Skin epidermis (tissue), 12 donors: ENCODE measurements at regions not wholly inside any gene's neighbourhood (a gene's known extent, or its start where the extent isn't known, plus 50 kb on each side); places are given as distances from the start of the nearest gene placed in this dataset.

Experiments
- H3K27ac ChIP-seq, 21 experiments: fragments of 200-600 bp; sonication (generic) in 11 of 21; one replicate each; pipeline ENCODE4 v1.5.0; 2020; ENCODE audit warnings: mild to moderate bottlenecking in 3 of 21, inconsistent platforms in 2 of 21, moderate library complexity in 2 of 21
- H3K4me3 ChIP-seq, 7 experiments: fragments of 200-600 bp; sonication (generic) in 2 of 7; one replicate each; pipeline ENCODE4 v1.5.0; 2020; ENCODE audit warnings: inconsistent platforms in 2 of 7, mild to moderate bottlenecking in 2 of 7, moderate library complexity in 1 of 7

DNA sequence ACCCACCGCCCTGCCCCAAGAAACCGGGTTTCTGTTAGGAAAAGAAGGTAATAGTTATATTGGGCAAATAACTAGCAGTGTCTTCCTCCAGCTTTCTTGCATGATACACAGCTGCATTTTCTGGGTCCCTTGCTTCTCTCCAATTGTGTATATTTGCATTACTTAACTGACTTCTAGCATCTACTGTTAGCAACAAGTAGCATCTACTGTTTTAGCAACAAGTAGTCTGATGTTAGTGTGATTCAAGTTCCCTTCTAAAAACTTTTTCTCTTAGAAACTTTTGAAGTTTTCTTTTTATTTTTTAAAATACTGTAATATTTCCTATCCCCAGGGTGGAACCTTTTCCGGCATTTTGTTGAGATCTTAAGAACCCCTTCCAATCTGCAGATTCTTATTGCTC, 221.2 kb downstream of the CLIC5 start:
- no peak overlapping the region for H3K27ac ChIP-seq
- no peak overlapping the region for H3K4me3 ChIP-seq

DNA sequence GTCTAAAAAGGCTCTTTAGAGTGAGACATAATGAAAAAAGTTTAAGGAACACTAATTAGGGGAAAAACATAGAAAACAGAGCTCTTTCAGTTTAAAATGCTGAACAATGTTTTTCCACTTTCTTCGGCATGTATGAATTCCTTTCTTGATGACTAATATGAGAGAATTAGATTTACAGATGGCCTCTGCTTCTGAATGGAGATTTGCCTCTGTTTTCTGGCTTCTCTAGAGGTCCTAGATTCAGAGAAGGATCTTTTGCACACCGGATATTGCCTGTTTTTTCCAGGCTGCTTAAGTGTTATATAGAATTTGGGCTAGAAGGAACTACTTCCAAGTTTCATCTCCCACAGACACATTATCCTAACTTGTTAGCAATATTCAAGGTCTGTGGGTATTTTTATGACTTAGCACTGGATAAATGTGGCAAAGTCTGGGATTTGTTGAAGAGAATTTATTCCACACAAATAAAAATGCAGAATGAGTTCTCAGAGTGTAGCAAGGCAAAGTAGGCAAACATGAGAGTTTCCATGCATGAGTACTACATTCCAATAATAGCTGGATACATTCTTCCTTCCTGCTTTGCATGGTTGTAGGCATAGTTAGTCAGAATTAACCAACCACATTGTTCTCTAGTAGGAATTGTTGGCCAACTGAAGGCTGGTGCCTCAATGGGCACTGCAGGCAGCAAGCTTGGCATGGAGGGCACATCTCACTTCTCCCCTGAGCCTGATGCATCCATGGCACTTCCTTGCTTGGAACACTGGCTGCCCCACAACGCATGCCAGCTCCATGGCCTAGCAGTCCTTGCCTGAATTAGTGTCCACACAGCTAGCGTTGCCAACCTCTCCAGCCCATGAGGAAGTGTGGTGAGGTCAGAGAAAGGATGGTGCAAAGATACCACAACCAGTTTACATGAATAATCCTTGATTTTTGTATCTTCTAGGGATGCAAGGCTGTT, 224.2 kb downstream of the CLIC5 start:
- Histone ChIP-seq H3K27ac (peak overlapping the region in 3 of 21 experiments; percentile 12 to 64 (median 27)), H3K4me3 (no peak overlapping the region)

DNA sequence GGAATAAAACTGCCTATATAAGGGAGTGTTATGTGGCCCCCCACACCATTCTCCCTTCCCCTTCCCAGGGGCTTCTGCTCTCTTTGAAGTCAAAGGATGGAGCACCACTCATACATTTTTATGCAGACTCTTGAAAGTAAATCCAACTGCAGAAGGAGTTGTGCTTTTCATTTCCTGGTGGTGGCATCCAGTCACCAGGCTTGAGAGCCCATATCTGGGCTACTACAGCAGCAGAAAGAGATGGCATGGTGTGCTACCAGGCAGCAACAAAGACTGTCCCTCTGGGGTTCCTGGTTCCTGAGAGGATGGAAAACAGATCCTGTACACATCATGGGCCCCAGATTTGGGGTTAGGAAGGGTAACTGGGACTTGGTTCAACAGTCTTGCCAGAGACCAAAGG, 226.4 kb downstream of the CLIC5 start:
- Histone ChIP-seq H3K4me3 (no peak overlapping the region), H3K27ac (no peak overlapping the region)

GRCh38 chr6:45787384-45787783, 228.3 kb downstream of the CLIC5 start:
- Histone ChIP-seq H3K4me3 (no peak overlapping the region), H3K27ac (no peak overlapping the region)

GRCh38 chr6:45786355-45786781, 229.3 kb downstream of the CLIC5 start:
- Histone ChIP-seq H3K27ac (no peak overlapping the region), H3K4me3 (no peak overlapping the region)

DNA sequence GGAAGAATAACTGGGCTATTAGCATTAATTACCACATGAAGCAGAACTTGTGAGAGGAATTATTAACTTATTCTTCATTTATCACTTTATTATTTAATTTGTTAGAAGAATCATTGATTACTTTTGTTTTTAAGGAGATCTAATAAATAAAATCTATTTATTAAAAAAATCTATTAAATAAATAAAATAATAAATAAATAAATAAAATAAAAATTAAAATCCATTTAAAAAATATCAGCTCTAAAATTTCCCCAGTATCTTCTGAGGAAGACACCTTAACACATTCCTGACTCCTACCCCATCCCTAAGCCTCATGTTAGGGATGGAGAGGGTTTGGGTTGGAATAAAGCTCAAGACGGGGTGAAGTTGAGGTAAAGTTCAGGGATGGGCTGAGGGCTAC, 231.4 kb downstream of the CLIC5 start:
- Histone ChIP-seq H3K4me3 (no peak overlapping the region), H3K27ac (no peak overlapping the region)

DNA sequence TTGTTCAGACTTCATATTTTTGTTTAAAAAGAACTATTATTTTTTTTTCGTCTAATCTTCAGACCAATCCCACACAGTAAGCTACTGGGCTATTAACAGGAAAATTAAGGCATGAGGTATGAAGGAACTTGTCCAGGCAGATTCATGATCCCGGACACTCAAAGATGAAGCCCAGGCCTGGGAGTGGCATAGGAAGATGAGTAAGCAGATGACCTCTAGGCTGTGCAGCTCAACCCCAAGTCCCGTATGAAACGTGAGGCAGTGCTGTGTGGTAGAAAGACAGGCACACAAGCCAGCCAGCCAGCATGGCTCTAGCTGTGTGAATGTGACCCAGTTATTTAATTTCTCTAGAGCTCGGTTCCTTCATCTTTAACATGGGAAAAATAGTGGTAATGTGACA, 231.9 kb downstream of the CLIC5 start:
- no peak overlapping the region for H3K4me3 ChIP-seq

GRCh38 chr6:45781890-45782289, 233.8 kb downstream of the CLIC5 start:
- no peak overlapping the region for H3K27ac ChIP-seq
- H3K4me3 ChIP-seq: no peak overlapping the region

More for the DNA sequence above, 231.9 kb downstream of the CLIC5 start:
- H3K27ac ChIP-seq: no peak overlapping the region

GRCh38 chr6:45780523-45780922, 235.1 kb downstream of the CLIC5 start:
- no peak overlapping the region for H3K4me3 ChIP-seq

GRCh38 chr6:45775026-45775697, 240.5 kb downstream of the CLIC5 start:
- H3K27ac ChIP-seq: no peak overlapping the region
- H3K4me3 ChIP-seq: no peak overlapping the region

More at GRCh38 chr6:45780523-45780922, 235.1 kb downstream of the CLIC5 start:
- no peak overlapping the region for H3K27ac ChIP-seq

- Histone ChIP-seq H3K4me3 (no peak overlapping the region), H3K27ac (no peak overlapping the region)
Measured at GRCh38 chr6:45773906-45774305, 241.8 kb downstream of the CLIC5 start.

- H3K4me3 ChIP-seq: no peak overlapping the region
Measured at GRCh38 chr6:45772886-45773495, 242.7 kb downstream of the CLIC5 start.

DNA sequence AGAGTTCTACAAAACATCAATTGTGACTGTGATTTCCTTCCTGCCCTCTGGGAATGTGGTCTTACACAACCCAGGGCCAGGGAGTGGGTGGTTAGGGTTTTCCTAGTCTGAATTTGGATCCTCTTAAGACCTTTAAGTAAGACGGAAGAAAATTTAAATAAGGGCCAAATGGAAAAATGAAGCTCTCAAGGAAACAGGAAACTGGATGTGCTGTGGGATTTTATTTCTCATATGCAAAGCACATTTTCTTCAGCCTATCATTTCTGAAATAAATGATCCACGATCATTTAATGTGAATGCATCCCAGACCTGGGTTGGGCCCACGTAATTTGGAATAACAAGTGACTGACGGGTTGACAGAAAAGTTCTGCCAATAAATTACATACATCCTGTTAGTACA, 243.6 kb downstream of the CLIC5 start:
- Histone ChIP-seq H3K4me3 (no peak overlapping the region), H3K27ac (no peak overlapping the region)

More at GRCh38 chr6:45772886-45773495, 242.7 kb downstream of the CLIC5 start:
- H3K27ac ChIP-seq: no peak overlapping the region

GRCh38 chr6:45763281-45763680, 252.4 kb downstream of the CLIC5 start:
- Histone ChIP-seq H3K4me3 (no peak overlapping the region), H3K27ac (no peak overlapping the region)

GRCh38 chr6:45759472-45759810, 256.2 kb downstream of the CLIC5 start:
- H3K4me3 ChIP-seq: no peak overlapping the region

DNA sequence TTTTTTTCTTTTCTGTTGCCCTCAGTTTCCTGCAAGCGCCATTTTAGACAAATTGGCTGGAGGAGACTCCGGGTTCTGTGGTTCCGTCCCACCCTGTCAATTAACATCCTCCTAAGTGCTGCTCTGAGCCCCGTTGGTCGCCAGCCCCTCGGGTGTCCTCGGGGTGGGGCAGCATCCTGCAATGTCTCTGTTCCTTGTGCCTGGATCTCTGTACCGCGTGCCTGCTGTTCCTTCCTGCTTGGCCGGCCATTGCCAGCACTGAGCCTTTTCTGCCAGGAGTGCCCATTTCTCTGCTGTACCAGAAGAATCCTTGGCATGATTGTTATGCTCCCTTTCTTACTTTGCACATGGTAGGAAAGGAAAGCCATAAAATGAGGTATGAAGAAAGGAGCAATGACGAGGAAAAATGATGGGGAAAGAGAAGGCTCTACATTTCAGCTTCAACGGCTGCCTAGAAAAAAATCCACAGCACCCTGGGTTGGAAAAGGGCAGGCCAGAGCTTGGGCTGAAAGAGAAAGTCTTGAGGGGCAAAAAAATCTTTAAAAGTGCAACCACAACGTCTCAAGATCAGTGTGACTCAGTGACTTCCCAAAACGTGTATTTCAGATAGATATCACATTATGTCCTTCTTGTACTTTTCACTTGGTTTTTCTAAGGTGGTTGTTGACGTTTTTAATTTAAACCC, 256.7 kb downstream of the CLIC5 start:
- peak overlapping the region in 15 of 21 experiments; percentile 0 to 81 (median 51) for H3K27ac ChIP-seq
- no peak overlapping the region for H3K4me3 ChIP-seq

More at GRCh38 chr6:45759472-45759810, 256.2 kb downstream of the CLIC5 start:
- H3K27ac ChIP-seq: peak overlapping the region in 10 of 21 experiments; percentile 0 to 81 (median 52)

DNA sequence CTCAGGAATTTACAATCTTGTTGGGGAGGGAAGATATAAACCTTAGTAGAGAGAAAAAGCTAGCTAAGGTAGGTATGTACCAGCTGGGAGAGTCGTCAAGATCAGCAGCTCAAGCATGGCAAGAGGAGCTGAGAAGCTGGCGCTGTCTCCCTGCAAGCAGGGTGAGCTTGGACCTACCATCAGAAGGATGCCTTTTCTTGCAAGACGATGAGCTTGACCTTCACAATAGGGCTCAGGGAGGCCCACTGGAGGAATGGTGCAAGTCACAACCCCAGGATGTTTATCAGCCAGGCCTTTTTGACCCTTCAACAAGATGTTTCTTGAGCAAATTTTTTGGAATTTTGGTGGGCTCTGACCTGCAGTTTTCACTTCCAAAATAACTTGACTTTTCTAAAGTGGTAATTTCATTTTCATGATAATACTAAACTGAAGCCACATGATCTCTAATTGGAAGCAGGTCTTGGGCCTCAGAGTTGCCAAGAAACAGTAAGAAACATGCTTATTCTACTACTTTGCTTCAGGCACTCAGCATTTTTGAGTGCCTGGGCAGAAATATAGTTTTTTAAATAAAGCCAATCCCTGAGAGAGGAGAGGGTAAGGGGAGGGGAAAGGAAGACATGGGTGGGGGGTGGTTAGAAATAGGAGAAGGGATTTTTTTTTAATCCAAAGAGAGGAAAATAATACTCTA, 258.1 kb downstream of the CLIC5 start:
- Histone ChIP-seq H3K4me3 (no peak overlapping the region), H3K27ac (peak overlapping the region in 10 of 21 experiments; percentile 1 to 81 (median 50))

DNA sequence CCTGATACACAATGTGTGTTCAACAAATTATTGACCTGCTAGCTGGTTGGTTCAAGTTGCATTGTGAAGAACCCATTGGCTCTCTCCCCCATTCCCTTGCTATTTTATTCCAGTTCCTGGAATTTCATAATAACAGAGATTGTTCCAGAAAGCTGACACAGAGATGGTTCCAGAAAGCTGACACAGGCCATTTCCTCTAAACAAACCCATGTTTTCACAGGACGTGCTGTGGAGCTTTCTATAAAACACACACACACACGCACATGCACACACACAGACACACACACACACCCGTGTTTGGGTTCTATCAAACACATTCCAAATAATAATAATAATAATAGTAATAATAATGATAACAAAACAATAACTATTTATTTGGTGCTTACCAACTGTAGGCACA, 259.1 kb downstream of the CLIC5 start:
- Histone ChIP-seq H3K27ac (peak overlapping the region in 5 of 21 experiments; percentile 7 to 57 (median 35)), H3K4me3 (no peak overlapping the region)

DNA sequence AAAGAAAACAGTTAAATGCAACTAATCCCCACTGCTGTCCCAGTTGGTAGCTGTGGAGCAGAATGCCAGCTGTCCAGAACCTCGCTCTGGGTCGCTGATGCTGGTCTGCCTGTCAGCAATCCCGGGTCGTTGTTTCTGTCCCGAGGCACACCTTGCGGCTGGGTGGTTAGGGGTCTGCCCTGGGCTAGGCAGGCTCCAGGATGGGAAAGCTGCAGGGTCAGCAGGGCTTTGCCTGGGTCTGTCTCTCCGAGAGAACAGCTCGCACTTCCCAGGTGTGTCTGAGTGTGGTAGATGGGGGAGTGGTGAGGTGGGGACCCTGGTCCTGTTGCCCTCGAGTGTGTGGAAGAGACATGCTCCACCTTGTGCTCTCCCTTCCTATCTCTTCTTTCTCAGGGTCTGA, 261.2 kb downstream of the CLIC5 start:
- H3K4me3 ChIP-seq: no peak overlapping the region

More for the DNA sequence above, 261.2 kb downstream of the CLIC5 start:
- H3K27ac ChIP-seq: no peak overlapping the region
